ENCODE measurements at regions not wholly inside any gene's neighbourhood (a gene's known extent, or its start where the extent isn't known, plus 50 kb on each side); places are given as distances from the start of the nearest gene placed in this dataset.
A peak's percentile ranks its signal among the peaks of the same experiment; 100 is the strongest.

GRCh38 chr9:88721495-88722279 is 186.7 kb downstream of the NXNL2 start:
- ATAC-seq (ENCODE audit: low read depth) (no peak), DNase-seq (ENCODE audit: low spot score) (no peak)
- H3K4me1 ChIP-seq (ENCODE audit: insufficient read depth, poor library complexity, severe bottlenecking), result no peaks in the 10 kb centered on the region
- H3K9me3 ChIP-seq (ENCODE audit: severe bottlenecking), result no peaks in the 10 kb centered on the region
- H3K27me3 ChIP-seq (ENCODE audit: insufficient read depth, poor library complexity, severe bottlenecking), result no peaks in the 10 kb centered on the region
- no peak overlapping the region for H3K4me3 ChIP-seq (ENCODE audit: severe bottlenecking)
- no peak overlapping the region for H3K27ac ChIP-seq (ENCODE audit: poor library complexity, severe bottlenecking)
- H3K36me3 ChIP-seq (ENCODE audit: low read depth), result no peaks in the 10 kb centered on the region
- no peak for TF ChIP-seq CTCF (IDR thresholded peaks at IDR 0.05; ENCODE audit: poor library complexity, severe bottlenecking)

DNA sequence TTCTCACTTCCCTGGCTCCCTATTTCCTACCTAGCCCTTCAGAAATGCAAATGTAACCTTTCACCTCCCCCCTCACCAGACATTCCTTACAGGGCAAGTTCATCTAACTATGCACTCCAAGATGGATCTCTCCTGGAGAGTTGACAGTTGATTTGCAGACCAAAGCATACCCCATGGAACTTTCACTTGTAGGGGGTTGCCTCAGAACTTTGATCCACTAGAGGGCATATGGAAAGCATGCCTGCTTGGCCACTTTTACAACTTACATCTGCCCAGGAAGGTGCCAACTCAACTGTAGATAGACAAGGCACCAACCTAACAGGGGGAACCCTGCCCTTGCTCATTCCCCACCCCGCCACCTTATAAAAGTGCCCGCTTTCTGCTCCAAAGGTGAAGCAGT is 187.8 kb downstream of the NXNL2 start:
- Histone ChIP-seq H3K27ac (ENCODE audit: poor library complexity, severe bottlenecking) (no peak overlapping the region), H3K4me1 (ENCODE audit: insufficient read depth, poor library complexity, severe bottlenecking) (no peaks in the 10 kb centered on the region), H3K36me3 (ENCODE audit: low read depth) (no peaks in the 10 kb centered on the region), H3K27me3 (ENCODE audit: insufficient read depth, poor library complexity, severe bottlenecking) (no peaks in the 10 kb centered on the region), H3K4me3 (ENCODE audit: severe bottlenecking) (no peak overlapping the region), H3K9me3 (ENCODE audit: severe bottlenecking) (no peaks in the 10 kb centered on the region)
- DNase-seq (ENCODE audit: low spot score), result no peak
- TF ChIP-seq CTCF (IDR thresholded peaks at IDR 0.05; ENCODE audit: poor library complexity, severe bottlenecking), result peak; percentile 69
- peak; percentile 41; the same call in 1 of the 3 replicates for ATAC-seq (ENCODE audit: low read depth)

GRCh38 chr9:88723751-88724150 is 188.8 kb downstream of the NXNL2 start:
- ATAC-seq (ENCODE audit: low read depth), result no peak
- DNase-seq (ENCODE audit: low spot score), result no peak
- Histone ChIP-seq H3K4me1 (ENCODE audit: insufficient read depth, poor library complexity, severe bottlenecking) (no peaks in the 10 kb centered on the region), H3K4me3 (ENCODE audit: severe bottlenecking) (no peak overlapping the region), H3K9me3 (ENCODE audit: severe bottlenecking) (no peaks in the 10 kb centered on the region), H3K27me3 (ENCODE audit: insufficient read depth, poor library complexity, severe bottlenecking) (no peaks in the 10 kb centered on the region), H3K36me3 (ENCODE audit: low read depth) (no peaks in the 10 kb centered on the region), H3K27ac (ENCODE audit: poor library complexity, severe bottlenecking) (no peak overlapping the region)
- no peak for TF ChIP-seq CTCF (IDR thresholded peaks at IDR 0.05; ENCODE audit: poor library complexity, severe bottlenecking)

GRCh38 chr9:88724331-88724730 is 189.4 kb downstream of the NXNL2 start:
- no peak overlapping the region for H3K27ac ChIP-seq (ENCODE audit: poor library complexity, severe bottlenecking)
- TF ChIP-seq CTCF (IDR thresholded peaks at IDR 0.05; ENCODE audit: poor library complexity, severe bottlenecking), result no peak
- no peaks in the 10 kb centered on the region for H3K4me1 ChIP-seq (ENCODE audit: insufficient read depth, poor library complexity, severe bottlenecking)
- H3K4me3 ChIP-seq (ENCODE audit: severe bottlenecking), result no peak overlapping the region
- no peak for DNase-seq (ENCODE audit: low spot score)
- H3K36me3 ChIP-seq (ENCODE audit: low read depth), result no peaks in the 10 kb centered on the region
- ATAC-seq (ENCODE audit: low read depth), result no peak
- H3K9me3 ChIP-seq (ENCODE audit: severe bottlenecking), result no peaks in the 10 kb centered on the region
- H3K27me3 ChIP-seq (ENCODE audit: insufficient read depth, poor library complexity, severe bottlenecking), result no peaks in the 10 kb centered on the region

GRCh38 chr9:88725300-88726019 is 190.5 kb downstream of the NXNL2 start:
- Histone ChIP-seq H3K9me3 (ENCODE audit: severe bottlenecking) (no peaks in the 10 kb centered on the region), H3K27me3 (ENCODE audit: insufficient read depth, poor library complexity, severe bottlenecking) (no peaks in the 10 kb centered on the region), H3K36me3 (ENCODE audit: low read depth) (no peaks in the 10 kb centered on the region), H3K27ac (ENCODE audit: poor library complexity, severe bottlenecking) (no peak overlapping the region), H3K4me3 (ENCODE audit: severe bottlenecking) (no peak overlapping the region), H3K4me1 (ENCODE audit: insufficient read depth, poor library complexity, severe bottlenecking) (no peaks in the 10 kb centered on the region)
- no peak for ATAC-seq (ENCODE audit: low read depth)
- TF ChIP-seq CTCF (IDR thresholded peaks at IDR 0.05; ENCODE audit: poor library complexity, severe bottlenecking), result no peak
- no peak for DNase-seq (ENCODE audit: low spot score)

All from RWPE2 (cell line).